ENCODE measurements at regions not wholly inside any gene's neighbourhood (a gene's known extent, or its start where the extent isn't known, plus 50 kb on each side); places are given as distances from the start of the nearest gene placed in this dataset.

DNA sequence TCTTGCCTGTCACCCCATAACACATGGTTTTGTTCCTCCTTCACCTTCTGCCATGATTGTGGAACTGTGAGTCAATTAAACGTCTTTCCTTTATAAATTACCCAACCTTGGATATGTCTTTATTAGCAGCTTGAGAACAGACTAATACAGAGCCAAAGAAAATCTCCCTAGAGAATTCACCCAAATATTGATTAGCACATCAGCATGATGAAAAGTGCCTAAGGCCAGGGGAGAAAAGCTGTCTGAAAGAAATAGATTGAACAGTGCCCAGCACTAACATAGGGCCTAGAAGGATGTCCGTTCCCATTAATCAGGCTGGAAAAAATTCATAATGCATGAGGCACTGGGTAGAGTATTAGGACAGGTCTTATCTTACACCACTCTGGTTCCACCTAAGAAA lies 111.9 kb upstream of the CALN1 start:
- DNase-seq (ENCODE audit: extremely low read depth, low read depth), result no peak
- no peak overlapping the region for H3K4me3 ChIP-seq (replicated peaks; ENCODE audit: low read depth, low read length)
- TF ChIP-seq, protein P1, sequence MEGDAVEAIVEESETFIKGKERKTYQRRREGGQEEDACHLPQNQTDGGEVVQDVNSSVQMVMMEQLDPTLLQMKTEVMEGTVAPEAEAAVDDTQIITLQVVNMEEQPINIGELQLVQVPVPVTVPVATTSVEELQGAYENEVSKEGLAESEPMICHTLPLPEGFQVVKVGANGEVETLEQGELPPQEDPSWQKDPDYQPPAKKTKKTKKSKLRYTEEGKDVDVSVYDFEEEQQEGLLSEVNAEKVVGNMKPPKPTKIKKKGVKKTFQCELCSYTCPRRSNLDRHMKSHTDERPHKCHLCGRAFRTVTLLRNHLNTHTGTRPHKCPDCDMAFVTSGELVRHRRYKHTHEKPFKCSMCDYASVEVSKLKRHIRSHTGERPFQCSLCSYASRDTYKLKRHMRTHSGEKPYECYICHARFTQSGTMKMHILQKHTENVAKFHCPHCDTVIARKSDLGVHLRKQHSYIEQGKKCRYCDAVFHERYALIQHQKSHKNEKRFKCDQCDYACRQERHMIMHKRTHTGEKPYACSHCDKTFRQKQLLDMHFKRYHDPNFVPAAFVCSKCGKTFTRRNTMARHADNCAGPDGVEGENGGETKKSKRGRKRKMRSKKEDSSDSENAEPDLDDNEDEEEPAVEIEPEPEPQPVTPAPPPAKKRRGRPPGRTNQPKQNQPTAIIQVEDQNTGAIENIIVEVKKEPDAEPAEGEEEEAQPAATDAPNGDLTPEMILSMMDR (IDR thresholded peaks at IDR 0.05; ENCODE audit: low read depth, low read length, missing control alignments), result no peak

DNA sequence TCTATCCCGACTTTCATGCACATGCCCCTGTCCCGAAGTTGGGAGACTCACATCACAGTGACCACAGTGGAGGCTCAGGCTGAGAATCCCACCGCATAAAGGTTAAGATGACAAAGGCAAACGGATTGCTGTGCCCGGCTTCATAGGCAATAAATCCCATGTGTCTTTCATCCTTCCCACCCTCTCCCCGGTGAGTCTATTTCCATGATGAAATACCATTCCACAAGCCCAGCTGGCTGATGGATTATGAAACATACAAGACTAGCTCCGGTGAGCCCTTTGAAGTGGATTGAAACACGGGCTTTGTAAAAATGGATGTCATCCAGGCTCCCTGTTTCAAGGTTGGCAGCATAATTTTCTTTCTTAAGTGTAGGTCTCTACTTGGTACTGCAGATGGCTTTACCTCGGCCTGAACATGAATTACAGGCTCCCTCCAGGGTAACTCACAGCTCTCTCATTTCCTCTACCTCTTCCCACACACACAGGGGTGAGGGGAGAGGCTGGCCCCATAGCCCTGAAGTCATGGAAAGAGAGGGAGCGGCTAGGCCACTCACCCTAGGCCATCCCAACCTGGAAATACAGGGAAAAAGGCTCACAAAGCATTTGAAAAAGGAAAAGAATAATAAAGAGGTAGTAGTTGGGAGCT lies 92.0 kb upstream of the CALN1 start:
- H3K4me3 ChIP-seq (replicated peaks; ENCODE audit: low read depth, low read length), result no peak overlapping the region
- no peak for DNase-seq (ENCODE audit: extremely low read depth, low read depth)
- TF ChIP-seq, protein P1 (IDR thresholded peaks at IDR 0.05; ENCODE audit: low read depth, low read length, missing control alignments), result no peak

DNA sequence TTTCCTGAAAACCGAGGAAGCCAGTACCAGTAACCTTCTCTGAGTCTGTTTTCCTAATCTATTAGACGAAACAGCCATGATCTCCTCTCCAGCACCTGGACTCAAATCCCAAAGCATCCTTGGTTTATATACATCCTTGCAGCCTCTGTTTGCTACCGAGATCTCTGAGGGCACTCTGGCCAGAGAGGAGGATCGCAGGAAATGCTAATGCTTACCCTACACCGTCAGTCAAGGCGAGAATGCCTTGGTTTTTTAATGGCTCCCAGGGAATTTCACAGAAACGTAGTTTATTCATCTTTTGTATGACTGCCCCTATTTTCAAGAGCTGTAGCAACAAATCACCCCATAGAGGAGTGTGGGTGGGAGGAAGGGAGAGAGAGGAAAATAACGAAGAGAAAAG lies 91.5 kb upstream of the CALN1 start:
- no peak overlapping the region for H3K4me3 ChIP-seq (replicated peaks; ENCODE audit: low read depth, low read length)
- no peak for DNase-seq (ENCODE audit: extremely low read depth, low read depth)
- TF ChIP-seq, protein P1 (IDR thresholded peaks at IDR 0.05; ENCODE audit: low read depth, low read length, missing control alignments), result no peak

DNA sequence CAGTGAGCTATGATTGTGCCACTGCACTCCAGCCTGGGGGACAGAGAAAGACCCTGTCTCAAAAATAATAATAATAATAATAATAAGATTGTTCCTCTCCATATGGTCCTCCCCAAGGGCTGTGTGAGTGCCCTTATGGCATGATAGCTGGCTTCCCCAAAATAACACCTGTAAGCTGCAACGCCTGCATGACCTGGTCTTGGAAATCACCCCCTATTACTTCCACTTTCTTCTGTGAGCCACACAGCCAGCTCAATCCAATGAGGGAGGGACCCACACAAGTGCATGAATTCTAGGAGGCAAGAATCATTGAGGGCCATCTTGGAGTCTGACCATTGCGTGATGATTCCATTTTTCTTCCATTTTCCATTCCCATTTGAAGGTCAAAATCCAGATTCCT lies 82.7 kb upstream of the CALN1 start:
- no peak overlapping the region for H3K4me3 ChIP-seq (replicated peaks; ENCODE audit: low read depth, low read length)
- TF ChIP-seq, protein P1 (IDR thresholded peaks at IDR 0.05; ENCODE audit: low read depth, low read length, missing control alignments), result no peak
- no peak for DNase-seq (ENCODE audit: extremely low read depth, low read depth)

DNA sequence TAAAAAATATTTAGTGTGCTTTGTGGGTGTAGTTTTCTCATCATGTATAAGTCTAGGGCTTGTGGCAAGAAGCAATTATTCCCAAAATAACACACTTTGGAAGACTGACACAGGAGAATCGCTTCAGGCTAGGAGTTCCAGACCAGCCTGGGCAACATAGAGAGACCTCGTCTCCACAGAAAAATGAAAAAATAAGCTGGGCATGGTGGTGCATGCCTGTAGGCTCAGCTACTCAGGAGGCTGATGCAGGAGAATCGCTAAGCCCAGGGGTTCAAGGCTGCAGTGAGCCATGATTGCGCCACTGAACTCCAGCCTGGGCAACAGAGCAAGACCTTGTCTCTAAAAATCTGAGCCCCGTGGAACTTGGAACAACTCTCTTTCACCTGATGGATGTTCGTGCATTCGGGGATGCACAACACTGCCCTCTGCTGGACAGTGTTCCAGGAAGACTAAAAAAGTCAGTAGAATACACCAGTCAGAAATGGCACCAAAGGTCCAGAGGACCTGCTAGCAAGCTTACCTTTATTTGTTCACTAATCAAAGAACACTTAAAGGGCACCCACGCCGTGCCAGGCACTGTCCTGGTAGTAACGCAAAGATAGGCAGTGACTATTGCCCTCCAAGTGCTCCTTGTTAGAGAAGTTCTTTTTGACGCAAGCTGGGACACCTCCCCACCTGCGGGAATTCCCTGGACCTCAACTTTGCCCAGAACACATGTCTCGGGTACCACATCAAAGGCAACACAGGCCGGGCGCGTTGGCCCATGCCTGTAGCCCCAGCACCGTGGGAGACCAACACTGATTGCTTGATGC lies 81.9 kb upstream of the CALN1 start:
- TF ChIP-seq, protein P1 (IDR thresholded peaks at IDR 0.05; ENCODE audit: low read depth, low read length, missing control alignments), result peak; percentile 62
- no peak overlapping the region for H3K4me3 ChIP-seq (replicated peaks; ENCODE audit: low read depth, low read length)
- DNase-seq (ENCODE audit: extremely low read depth, low read depth), result peak; percentile 7

DNA sequence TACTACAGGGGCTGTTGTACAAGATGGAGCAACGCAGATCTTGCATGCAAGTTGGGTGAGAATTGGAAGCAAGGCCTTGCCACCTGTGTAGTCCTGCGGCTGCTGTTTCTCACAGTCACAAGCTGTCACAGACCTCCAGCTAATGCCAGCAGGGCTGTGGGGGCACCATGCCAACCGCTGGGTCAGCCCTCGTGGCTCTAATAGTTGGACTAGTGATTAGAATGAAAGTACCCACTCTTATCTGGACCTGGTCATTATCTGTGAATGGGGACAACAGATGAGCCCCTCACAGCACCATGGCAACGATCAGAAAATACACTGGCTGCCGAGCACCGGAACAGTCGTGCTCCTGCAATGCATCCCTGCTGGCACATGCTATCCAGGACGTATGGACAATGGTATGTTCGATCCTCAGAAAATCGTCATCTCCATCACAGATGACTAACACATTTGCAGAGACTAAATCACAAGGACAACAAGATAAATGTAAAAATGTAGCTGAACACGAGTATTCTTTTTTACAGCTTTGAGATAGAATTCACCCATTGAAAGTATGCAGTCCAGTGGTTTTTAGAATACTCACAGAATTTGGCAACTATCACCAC lies 80.4 kb upstream of the CALN1 start:
- TF ChIP-seq, protein P1 (IDR thresholded peaks at IDR 0.05; ENCODE audit: low read depth, low read length, missing control alignments), result no peak
- H3K4me3 ChIP-seq (replicated peaks; ENCODE audit: low read depth, low read length), result no peak overlapping the region
- DNase-seq (ENCODE audit: extremely low read depth, low read depth), result no peak

All from HFF-Myc (cell line).